ENCODE measurements at regions not wholly inside any gene's neighbourhood (a gene's known extent, or its start where the extent isn't known, plus 50 kb on each side); places are given as distances from the start of the nearest gene placed in this dataset.

DNA sequence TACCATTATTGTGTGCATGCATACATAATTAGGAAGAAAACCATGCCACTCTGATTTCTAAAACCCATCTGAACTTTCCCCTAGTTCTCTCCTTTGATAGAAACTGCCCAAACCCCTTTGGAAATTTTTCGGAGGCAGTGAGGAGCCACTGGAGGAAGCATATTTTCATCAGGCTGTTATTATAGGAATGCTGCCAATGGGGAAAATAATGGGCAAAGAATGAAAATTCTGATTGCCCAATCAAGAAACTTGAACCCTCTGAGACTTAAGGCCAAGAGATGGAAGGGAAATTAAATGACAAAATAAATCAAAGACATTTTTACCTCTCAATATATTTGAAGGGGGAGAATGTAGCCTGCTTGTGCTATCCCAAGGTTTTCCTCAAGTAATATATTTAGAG is 376.0 kb upstream of the PDZRN3 start:
- TF ChIP-seq, protein P1, sequence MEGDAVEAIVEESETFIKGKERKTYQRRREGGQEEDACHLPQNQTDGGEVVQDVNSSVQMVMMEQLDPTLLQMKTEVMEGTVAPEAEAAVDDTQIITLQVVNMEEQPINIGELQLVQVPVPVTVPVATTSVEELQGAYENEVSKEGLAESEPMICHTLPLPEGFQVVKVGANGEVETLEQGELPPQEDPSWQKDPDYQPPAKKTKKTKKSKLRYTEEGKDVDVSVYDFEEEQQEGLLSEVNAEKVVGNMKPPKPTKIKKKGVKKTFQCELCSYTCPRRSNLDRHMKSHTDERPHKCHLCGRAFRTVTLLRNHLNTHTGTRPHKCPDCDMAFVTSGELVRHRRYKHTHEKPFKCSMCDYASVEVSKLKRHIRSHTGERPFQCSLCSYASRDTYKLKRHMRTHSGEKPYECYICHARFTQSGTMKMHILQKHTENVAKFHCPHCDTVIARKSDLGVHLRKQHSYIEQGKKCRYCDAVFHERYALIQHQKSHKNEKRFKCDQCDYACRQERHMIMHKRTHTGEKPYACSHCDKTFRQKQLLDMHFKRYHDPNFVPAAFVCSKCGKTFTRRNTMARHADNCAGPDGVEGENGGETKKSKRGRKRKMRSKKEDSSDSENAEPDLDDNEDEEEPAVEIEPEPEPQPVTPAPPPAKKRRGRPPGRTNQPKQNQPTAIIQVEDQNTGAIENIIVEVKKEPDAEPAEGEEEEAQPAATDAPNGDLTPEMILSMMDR (IDR thresholded peaks at IDR 0.05): no peak
- no peak for TF ChIP-seq POLR2A (IDR thresholded peaks at IDR 0.05)

All from upper lobe of left lung (tissue), 4 donors.